ENCODE measurements at regions not wholly inside any gene's neighbourhood (a gene's known extent, or its start where the extent isn't known, plus 50 kb on each side); places are given as distances from the start of the nearest gene placed in this dataset.
A peak's percentile ranks its signal among the peaks of the same experiment; 100 is the strongest.

DNA sequence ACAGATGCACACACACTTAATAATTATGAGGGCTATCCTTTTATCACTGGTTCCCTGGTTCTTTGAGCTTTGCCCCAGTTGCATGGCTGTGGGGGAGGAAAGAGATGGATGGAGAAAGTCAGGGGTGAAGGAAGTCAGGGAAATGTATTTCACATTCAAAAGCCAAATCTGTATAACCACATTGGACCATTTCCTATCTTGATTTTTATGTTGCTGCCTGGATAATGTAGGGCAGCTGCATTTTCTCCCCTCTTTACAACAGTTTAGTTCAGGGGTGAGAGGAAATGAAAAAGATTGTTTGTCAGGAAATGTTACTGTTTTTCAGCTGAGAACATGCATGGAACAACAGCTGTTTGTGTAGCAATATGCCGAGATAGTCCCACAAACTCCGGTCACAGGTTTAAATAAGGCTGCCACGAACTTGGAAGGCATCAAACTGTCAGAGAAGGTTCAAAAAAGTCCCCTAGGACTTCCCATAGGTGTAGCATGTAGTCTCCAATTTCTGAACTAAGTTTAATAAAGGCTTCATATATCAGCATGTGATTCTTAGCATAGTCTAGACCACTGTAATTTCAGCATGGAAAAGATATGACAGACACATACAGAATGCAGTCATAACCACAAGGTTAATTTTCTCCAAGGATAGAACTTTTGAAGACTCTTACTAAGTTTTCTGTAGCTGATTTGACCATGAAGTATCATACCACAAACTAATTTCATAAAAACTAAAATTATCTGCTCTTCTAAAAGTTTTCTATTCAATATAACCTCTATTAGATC lies 82.1 kb upstream of the COL21A1 start:
- no peak overlapping the region for H3K27ac ChIP-seq
- TF ChIP-seq ZFX (IDR thresholded peaks at IDR 0.05; ENCODE audit: borderline replicate concordance): no peak
- TF ChIP-seq, protein P1, sequence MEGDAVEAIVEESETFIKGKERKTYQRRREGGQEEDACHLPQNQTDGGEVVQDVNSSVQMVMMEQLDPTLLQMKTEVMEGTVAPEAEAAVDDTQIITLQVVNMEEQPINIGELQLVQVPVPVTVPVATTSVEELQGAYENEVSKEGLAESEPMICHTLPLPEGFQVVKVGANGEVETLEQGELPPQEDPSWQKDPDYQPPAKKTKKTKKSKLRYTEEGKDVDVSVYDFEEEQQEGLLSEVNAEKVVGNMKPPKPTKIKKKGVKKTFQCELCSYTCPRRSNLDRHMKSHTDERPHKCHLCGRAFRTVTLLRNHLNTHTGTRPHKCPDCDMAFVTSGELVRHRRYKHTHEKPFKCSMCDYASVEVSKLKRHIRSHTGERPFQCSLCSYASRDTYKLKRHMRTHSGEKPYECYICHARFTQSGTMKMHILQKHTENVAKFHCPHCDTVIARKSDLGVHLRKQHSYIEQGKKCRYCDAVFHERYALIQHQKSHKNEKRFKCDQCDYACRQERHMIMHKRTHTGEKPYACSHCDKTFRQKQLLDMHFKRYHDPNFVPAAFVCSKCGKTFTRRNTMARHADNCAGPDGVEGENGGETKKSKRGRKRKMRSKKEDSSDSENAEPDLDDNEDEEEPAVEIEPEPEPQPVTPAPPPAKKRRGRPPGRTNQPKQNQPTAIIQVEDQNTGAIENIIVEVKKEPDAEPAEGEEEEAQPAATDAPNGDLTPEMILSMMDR (IDR thresholded peaks at IDR 0.05): no peak

DNA sequence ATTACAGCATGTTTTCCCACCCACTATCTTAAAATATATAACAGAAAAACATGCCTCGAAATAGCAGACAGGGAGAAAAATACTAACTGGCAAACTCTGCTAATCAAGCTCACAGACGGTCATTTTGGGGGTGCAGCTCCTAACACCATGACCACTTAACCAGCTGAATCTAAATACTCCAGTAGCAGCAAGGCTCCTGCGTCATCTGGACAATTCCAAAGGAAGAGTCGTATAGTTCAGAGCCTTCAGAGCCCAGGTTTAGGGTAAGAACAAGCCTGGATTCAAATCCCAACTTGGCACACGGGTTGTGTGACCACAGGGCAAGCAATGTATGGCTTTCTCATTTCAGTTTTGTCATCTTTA lies 81.3 kb upstream of the COL21A1 start:
- TF ChIP-seq ZFX (IDR thresholded peaks at IDR 0.05; ENCODE audit: borderline replicate concordance): no peak
- TF ChIP-seq, protein P1 (IDR thresholded peaks at IDR 0.05): no peak

DNA sequence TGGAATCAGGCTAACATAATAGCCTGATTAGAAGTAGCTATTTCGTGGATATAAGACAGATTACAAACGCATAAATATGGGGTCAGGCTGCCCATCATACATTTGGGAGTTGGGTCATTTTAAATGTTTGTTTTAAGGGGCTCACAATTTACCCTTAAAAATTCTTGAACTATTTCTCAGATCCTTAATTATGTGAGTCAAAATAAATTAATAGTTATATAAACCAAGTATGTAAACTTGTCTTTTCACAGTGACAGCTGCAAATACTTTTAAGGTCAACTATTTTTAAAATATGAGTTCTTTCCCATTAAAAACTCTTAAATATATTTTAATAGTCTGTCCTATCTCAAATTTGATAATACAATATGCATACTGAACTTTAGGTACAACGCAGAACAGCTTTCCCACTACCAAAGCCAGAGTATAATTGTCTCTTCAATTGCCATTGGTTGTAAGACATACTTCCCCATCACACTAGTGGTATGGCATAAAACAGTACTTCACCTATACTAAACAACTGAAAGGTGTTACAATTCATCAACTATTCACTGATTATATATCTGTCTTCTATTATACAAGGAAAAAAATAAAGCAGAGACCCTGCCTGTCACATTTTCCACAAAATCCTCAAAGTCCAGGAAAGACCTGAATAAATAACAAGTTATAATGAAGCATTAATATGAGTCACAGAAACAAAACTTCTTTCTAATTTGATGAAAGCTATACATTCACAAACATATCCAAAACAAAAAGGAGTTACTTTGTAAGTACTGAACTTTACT lies 80.8 kb upstream of the COL21A1 start:
- TF ChIP-seq, protein P1 (IDR thresholded peaks at IDR 0.05): no peak
- TF ChIP-seq ZFX (IDR thresholded peaks at IDR 0.05; ENCODE audit: borderline replicate concordance): no peak
- no peak overlapping the region for H3K27ac ChIP-seq

More for the DNA sequence above, 81.3 kb upstream of the COL21A1 start:
- H3K27ac ChIP-seq: no peak overlapping the region

DNA sequence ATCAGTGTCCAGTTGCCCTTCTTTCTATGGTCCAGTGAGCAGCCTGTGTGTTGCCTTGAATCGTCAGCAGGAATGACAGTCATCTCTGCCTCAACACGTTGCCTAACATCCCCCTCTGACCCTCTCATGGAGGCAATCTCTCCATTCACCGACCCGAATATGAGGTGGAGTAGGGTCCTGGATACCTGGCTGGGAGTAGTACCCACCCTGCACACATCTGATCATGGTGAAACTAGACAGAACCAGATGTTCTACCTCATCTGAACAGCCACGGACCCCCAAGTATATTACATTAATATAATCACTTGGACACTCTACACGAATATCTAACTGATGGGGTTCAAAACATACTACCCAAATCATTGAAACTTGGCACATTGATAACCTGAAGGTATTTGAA lies 77.0 kb upstream of the COL21A1 start:
- TF ChIP-seq ZFX (IDR thresholded peaks at IDR 0.05; ENCODE audit: borderline replicate concordance): no peak
- no peak overlapping the region for H3K27ac ChIP-seq

DNA sequence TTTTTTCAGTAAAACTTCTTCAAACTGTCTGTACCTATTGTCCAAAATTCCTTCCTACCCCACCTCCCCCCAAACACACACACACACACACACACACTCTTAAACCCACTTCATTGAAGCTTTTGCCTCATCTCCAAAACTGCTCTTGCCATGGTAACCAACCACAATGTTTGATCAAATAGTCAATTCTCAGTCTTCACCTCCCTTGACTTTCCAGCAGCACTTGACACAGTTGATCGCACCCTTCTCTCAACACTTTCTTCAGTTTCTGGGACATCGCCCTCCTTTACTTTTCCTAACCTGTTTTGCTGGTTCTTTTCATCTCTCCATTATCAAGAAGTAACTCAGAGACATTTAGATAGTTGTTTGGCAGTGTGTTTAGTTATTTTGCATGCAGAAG lies 71.5 kb upstream of the COL21A1 start:
- H3K27ac ChIP-seq: no peak overlapping the region
- TF ChIP-seq, protein P1 (IDR thresholded peaks at IDR 0.05): no peak
- TF ChIP-seq ZFX (IDR thresholded peaks at IDR 0.05; ENCODE audit: borderline replicate concordance): no peak

DNA sequence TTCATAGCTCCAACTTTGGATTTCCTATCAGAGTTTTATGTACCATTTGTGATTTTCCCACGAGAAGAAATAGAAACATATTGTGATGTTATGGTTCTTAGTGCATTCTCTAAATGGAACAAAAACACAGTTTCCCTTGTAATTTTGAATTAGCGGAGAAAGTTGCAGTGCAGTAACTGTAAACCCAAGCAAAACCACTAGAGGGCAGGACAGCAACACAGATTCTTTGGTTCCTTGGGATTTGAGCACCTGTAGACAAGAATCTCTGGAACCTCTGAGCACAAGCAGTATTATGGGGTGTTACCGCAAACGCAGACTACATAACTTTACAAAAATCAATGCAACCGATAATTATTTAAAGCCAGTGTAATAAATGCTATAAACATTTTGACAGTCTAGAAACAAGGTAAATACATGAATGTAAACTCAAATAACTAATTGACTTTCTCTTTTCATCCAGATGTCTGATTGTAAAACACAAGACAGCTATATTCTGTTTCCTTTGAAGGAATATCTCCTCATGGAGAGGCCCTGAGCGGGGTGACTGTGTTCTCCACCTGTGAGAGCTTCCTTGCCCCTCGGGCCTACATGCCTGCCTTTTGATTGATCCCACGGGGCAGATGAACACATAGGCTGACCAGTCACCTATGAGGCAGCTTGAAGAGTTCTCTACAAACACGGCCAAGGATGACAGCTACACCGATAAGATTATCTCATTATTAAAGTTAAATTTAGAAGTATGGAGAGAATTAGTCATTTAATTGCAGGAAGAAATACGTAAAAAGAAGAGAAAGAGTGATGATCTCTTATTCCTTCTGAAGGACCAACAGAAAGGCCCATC lies 67.5 kb upstream of the COL21A1 start:
- H3K27ac ChIP-seq: no peak overlapping the region
- TF ChIP-seq, protein P1 (IDR thresholded peaks at IDR 0.05): peak; percentile 86
- TF ChIP-seq ZFX (IDR thresholded peaks at IDR 0.05; ENCODE audit: borderline replicate concordance): no peak

Measured in 22Rv1 (cell line).